GM23338 (cell line): ENCODE measurements at regions not wholly inside any gene's neighbourhood (a gene's known extent, or its start where the extent isn't known, plus 50 kb on each side); places are given as distances from the start of the nearest gene placed in this dataset.
A peak's percentile ranks its signal among the peaks of the same experiment; 100 is the strongest.

Source experiments
- ATAC-seq: fragments of 200-7000 bp; cut with Tn5 transposase; 3 replicates; pipeline ENCODE4 v1.9.1; 2020
- DNase-seq: peaks from one replicate; pipeline ENCODE4 v3.0.0-alpha.2; 2015; ENCODE audit warnings: low spot score
- H2AFZ ChIP-seq: fragments of 200-600 bp; sonication (generic); 2 replicates; pipeline ENCODE4 v1.8.0; 2016; ENCODE audit warnings: antibody characterized with exemption, mild to moderate bottlenecking, moderate library complexity
- H3F3A ChIP-seq: fragments of 200-600 bp; sonication (generic); replicated peaks from 2 replicates; pipeline ENCODE4 v1.8.0; 2017; ENCODE audit warnings: antibody characterized with exemption, mixed run types, low read depth
- H3K27ac ChIP-seq: fragments of 200-600 bp; sonication (generic); 2 replicates; pipeline ENCODE4 v1.6.1; 2016; ENCODE audit warnings: low read depth
- H3K27me3 ChIP-seq: fragments of 200-600 bp; sonication (generic); 2 replicates; pipeline ENCODE4 v1.8.0; 2016; ENCODE audit warnings: mild to moderate bottlenecking, mixed run types, moderate library complexity; ENCODE audit not compliant: insufficient read depth
- H3K36me3 ChIP-seq: fragments of 200-600 bp; sonication (generic); 2 replicates; pipeline ENCODE4 v1.8.0; 2016; ENCODE audit warnings: mild to moderate bottlenecking; ENCODE audit not compliant: insufficient read depth
- H3K4me1 ChIP-seq: fragments of 200-600 bp; sonication (generic); 2 replicates; pipeline ENCODE4 v1.8.0; 2016; ENCODE audit warnings: mild to moderate bottlenecking, moderate library complexity; ENCODE audit not compliant: insufficient read depth
- H3K4me2 ChIP-seq: fragments of 200-600 bp; sonication (generic); 2 replicates; pipeline ENCODE4 v1.7.1; 2017; ENCODE audit warnings: mixed run types
- H3K4me3 ChIP-seq: fragments of 200-600 bp; sonication (generic); 2 replicates; pipeline ENCODE4 v1.6.1; 2016; ENCODE audit warnings: mixed run types
- H3K79me2 ChIP-seq: fragments of 200-600 bp; sonication (generic); replicated peaks from 2 replicates; pipeline ENCODE4 v1.8.0; 2017; ENCODE audit warnings: mild to moderate bottlenecking; ENCODE audit not compliant: insufficient read depth
- H3K9me2 ChIP-seq: fragments of 200-600 bp; sonication (generic); 2 replicates; pipeline ENCODE4 v1.8.0; 2017; ENCODE audit not compliant: insufficient read depth
- H4K20me1 ChIP-seq: fragments of 200-600 bp; sonication (generic); replicated peaks from 2 replicates; pipeline ENCODE4 v1.8.0; 2017; ENCODE audit warnings: mild to moderate bottlenecking; ENCODE audit not compliant: insufficient read depth
- H3K27ac Mint-ChIP-seq: 2 replicates; pipeline ENCODE4 v1.8.0; 2020; ENCODE audit warnings: inconsistent platforms, mild to moderate bottlenecking, moderate library complexity, mixed read lengths
- H3K27me3 Mint-ChIP-seq: 3 replicates; pipeline ENCODE4 v1.8.0; 2022; ENCODE audit warnings: low read depth, mild to moderate bottlenecking, moderate library complexity, mixed read lengths, inconsistent platforms; ENCODE audit not compliant: insufficient read depth, poor library complexity
- H3K36me3 Mint-ChIP-seq: 3 replicates; pipeline ENCODE4 v1.8.0; 2021; ENCODE audit warnings: low read depth, mild to moderate bottlenecking, inconsistent platforms, moderate library complexity, mixed read lengths
- H3K4me1 Mint-ChIP-seq: 3 replicates; pipeline ENCODE4 v1.8.0; 2020; ENCODE audit warnings: mild to moderate bottlenecking, inconsistent platforms, mixed read lengths
- H3K4me3 Mint-ChIP-seq: 3 replicates; pipeline ENCODE4 v1.8.0; 2021; ENCODE audit warnings: moderate library complexity, mild to moderate bottlenecking, inconsistent platforms, mixed read lengths
- H3K9me3 Mint-ChIP-seq: 3 replicates; pipeline ENCODE4 v1.8.0; 2020; ENCODE audit warnings: moderate library complexity, mild to moderate bottlenecking, inconsistent platforms, mixed read lengths
- CREB1 ChIP-seq: fragments of 250-450 bp; sonication (Bioruptor Pico); IDR thresholded peaks from 2 replicates; pipeline ENCODE4 v1.5.0; 2020; ENCODE audit warnings: low read depth, mild to moderate bottlenecking, moderate library complexity
- CTCF ChIP-seq, 2 experiments: fragments of 200-600 bp in 1 of 2; sonication (generic) in 1 of 2; conservative IDR thresholded peaks; 2 replicates each; pipeline versions ENCODE4 v1.5.1 to v1.6.1; 2016 to 2017; ENCODE audit warnings: antibody characterized with exemption in 2 of 2, low read depth in 2 of 2, mild to moderate bottlenecking in 2 of 2, moderate library complexity in 1 of 2
- ETS1 ChIP-seq: IDR thresholded peaks from 2 replicates; pipeline ENCODE4 v1.6.1; 2016; ENCODE audit warnings: antibody characterized with exemption
- EZH2 ChIP-seq: fragments of 200-600 bp; sonication (generic); IDR thresholded peaks from one replicate; pipeline ENCODE4 v1.8.0; 2017; ENCODE audit warnings: antibody characterized with exemption, mild to moderate bottlenecking, low read depth; ENCODE audit not compliant: unreplicated experiment
- EZH2phosphoT487 ChIP-seq: fragments of 200-600 bp; sonication (generic); IDR thresholded peaks from one replicate; pipeline ENCODE4 v1.8.1; 2018; ENCODE audit warnings: antibody characterized with exemption; ENCODE audit not compliant: unreplicated experiment
- JUNB ChIP-seq: IDR thresholded peaks from one replicate; pipeline ENCODE4 v1.6.1; 2016; ENCODE audit warnings: antibody characterized with exemption; ENCODE audit not compliant: unreplicated experiment
- NANOG ChIP-seq: IDR thresholded peaks from 2 replicates; pipeline ENCODE4 v1.6.1; 2016; ENCODE audit warnings: antibody characterized with exemption, borderline replicate concordance
- POLR2AphosphoS5 ChIP-seq: IDR thresholded peaks from 2 replicates; pipeline ENCODE4 v1.6.1; 2016; ENCODE audit warnings: antibody characterized with exemption, low read depth
- REST ChIP-seq: IDR thresholded peaks from one replicate; pipeline ENCODE4 v1.6.1; 2018; ENCODE audit warnings: antibody characterized with exemption; ENCODE audit not compliant: unreplicated experiment
- STAT1 ChIP-seq: IDR thresholded peaks from one replicate; pipeline ENCODE4 v1.6.1; 2016; ENCODE audit warnings: antibody characterized with exemption; ENCODE audit not compliant: unreplicated experiment
- ZNF114 ChIP-seq: fragments of 250-450 bp; sonication (Bioruptor Pico); IDR thresholded peaks from 2 replicates; pipeline ENCODE4 v1.5.0; 2020; ENCODE audit warnings: mild to moderate bottlenecking, moderate library complexity
- ZNF331 ChIP-seq: fragments of 250-450 bp; sonication (Bioruptor Pico); IDR thresholded peaks from 2 replicates; pipeline ENCODE4 v1.5.0; 2020; ENCODE audit warnings: low read depth, mild to moderate bottlenecking, moderate library complexity
- ZNF462 ChIP-seq: fragments of 250-450 bp; sonication (Bioruptor Pico); IDR thresholded peaks from 2 replicates; pipeline ENCODE4 v1.5.0; 2020; ENCODE audit warnings: mild to moderate bottlenecking, moderate library complexity

GRCh38 chr16:76819226-76819916 is 371.6 kb upstream of the MON1B start:
- no peaks in the 10 kb centered on the region for H3K27me3 Mint-ChIP-seq

More at GRCh38 chr16:76819226-76819916, 371.6 kb upstream of the MON1B start:
- TF ChIP-seq JUNB (no peak), ZNF114 (CRISPR knock-in tag) (no peak), ZNF331 (CRISPR knock-in tag) (no peak), CREB1 (no peak), EZH2 (no peak), NANOG (no peak), ETS1 (no peak), POLR2AphosphoS5 (no peak), CTCF (conservative IDR thresholded peaks at IDR 0.05; ENCODE audit: low read depth in 2 of 2) (no peak), ZNF462 (CRISPR knock-in tag) (no peak), STAT1 (no peak), EZH2phosphoT487 (no peak), REST (no peak)
- DNase-seq (no peak), ATAC-seq (no peak)
- Histone ChIP-seq H3K4me3 (no peak overlapping the region), H3K79me2 (no peaks in the 10 kb centered on the region), H3K4me1 (no peaks in the 10 kb centered on the region), H3K36me3 (no peaks in the 10 kb centered on the region), H4K20me1 (no peaks in the 10 kb centered on the region), H3K27me3 (no peaks in the 10 kb centered on the region), H3K9me2 (no peaks in the 10 kb centered on the region), H3F3A (no peaks in the 10 kb centered on the region), H3K4me2 (no peak overlapping the region), H3K27ac (no peak overlapping the region), H2AFZ (peak overlapping the region; percentile 38; the same call in 1 of the 2 replicates)
- Mint-ChIP-seq H3K27ac (no peak overlapping the region), H3K4me3 (no peak overlapping the region), H3K36me3 (no peaks in the 10 kb centered on the region), H3K4me1 (no peaks in the 10 kb centered on the region), H3K9me3 (peaks cover 76% of the 10 kb centered on the region)
